ENCODE measurements at regions not wholly inside any gene's neighbourhood (a gene's known extent, or its start where the extent isn't known, plus 50 kb on each side); places are given as distances from the start of the nearest gene placed in this dataset.

DNA sequence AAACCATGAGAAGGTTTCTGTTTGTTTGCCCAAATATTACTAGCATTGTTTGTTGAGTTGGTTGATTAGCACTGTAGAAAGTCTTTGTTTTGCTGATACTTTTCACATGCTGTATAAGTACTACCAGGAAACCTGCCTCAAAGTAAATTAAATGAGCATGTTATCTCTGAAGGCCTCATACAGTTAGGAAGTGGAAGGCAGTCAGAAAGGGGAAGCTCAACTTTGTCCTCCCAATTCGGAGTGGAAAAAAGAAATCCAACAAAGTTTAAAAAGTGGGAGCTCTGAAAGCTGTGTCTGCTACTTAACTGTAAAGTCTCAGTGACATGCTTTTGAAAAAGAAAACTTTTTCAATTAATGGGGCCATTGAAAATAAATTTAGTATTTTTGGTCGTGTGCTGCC is 188.3 kb upstream of the BLID start:
- H3K4me3 Mint-ChIP-seq, result no peak overlapping the region
- CTCF ChIA-PET, result interaction anchor here (1.4 kb wide), 1 partner anchor 10 kb away, joined by 3 read pairs; no protein-coding TSS in a partner anchor
- no peak overlapping the region for H3K27ac Mint-ChIP-seq
- peaks cover 11% of the 10 kb centered on the region for H3K9me3 Mint-ChIP-seq
- ATAC-seq, result no peak
- TF ChIP-seq MXD4 (CRISPR knock-in tag; IDR thresholded peaks at IDR 0.05; ENCODE audit: borderline replicate concordance), result no peak
- no peak for TF ChIP-seq EMX1 (CRISPR knock-in tag; IDR thresholded peaks at IDR 0.05)
- TF ChIP-seq, protein P1, sequence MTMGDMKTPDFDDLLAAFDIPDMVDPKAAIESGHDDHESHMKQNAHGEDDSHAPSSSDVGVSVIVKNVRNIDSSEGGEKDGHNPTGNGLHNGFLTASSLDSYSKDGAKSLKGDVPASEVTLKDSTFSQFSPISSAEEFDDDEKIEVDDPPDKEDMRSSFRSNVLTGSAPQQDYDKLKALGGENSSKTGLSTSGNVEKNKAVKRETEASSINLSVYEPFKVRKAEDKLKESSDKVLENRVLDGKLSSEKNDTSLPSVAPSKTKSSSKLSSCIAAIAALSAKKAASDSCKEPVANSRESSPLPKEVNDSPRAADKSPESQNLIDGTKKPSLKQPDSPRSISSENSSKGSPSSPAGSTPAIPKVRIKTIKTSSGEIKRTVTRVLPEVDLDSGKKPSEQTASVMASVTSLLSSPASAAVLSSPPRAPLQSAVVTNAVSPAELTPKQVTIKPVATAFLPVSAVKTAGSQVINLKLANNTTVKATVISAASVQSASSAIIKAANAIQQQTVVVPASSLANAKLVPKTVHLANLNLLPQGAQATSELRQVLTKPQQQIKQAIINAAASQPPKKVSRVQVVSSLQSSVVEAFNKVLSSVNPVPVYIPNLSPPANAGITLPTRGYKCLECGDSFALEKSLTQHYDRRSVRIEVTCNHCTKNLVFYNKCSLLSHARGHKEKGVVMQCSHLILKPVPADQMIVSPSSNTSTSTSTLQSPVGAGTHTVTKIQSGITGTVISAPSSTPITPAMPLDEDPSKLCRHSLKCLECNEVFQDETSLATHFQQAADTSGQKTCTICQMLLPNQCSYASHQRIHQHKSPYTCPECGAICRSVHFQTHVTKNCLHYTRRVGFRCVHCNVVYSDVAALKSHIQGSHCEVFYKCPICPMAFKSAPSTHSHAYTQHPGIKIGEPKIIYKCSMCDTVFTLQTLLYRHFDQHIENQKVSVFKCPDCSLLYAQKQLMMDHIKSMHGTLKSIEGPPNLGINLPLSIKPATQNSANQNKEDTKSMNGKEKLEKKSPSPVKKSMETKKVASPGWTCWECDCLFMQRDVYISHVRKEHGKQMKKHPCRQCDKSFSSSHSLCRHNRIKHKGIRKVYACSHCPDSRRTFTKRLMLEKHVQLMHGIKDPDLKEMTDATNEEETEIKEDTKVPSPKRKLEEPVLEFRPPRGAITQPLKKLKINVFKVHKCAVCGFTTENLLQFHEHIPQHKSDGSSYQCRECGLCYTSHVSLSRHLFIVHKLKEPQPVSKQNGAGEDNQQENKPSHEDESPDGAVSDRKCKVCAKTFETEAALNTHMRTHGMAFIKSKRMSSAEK (CRISPR knock-in tag; IDR thresholded peaks at IDR 0.05; ENCODE audit: borderline replicate concordance), result no peak
- TF ChIP-seq ETV6 (CRISPR knock-in tag; IDR thresholded peaks at IDR 0.05), result no peak
- TF ChIP-seq JAZF1 (CRISPR knock-in tag; IDR thresholded peaks at IDR 0.05), result no peak
- no peak for TF ChIP-seq PRRX2 (CRISPR knock-in tag; IDR thresholded peaks at IDR 0.05)
- peaks cover 58% of the 10 kb centered on the region for H3K4me1 Mint-ChIP-seq
- POLR2A ChIA-PET, result no interaction called here
- DNase-seq (ENCODE audit: low spot score), result no peak
- peaks cover 15% of the 10 kb centered on the region for H3K27me3 Mint-ChIP-seq (ENCODE audit: low read depth)
- H3K36me3 Mint-ChIP-seq, result peaks cover 9% of the 10 kb centered on the region

DNA sequence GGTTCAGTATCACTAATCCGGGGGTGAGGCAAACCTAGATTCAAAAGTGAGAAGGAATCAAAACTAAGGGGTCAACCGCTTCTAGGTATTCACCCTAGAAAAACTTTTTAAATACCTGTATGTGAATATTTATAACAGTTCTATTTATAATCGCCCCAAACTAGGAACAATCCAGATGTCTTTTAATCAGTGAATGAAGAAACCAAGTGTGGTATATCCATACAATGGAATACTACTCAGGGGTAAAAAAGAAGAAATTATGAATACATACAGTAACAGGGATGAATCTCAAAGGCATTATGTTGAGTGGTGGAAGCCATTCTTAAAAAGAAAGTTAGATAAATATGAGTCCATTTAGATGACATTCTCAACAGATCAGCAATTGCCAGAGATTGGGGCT is 178.0 kb upstream of the BLID start:
- DNase-seq (ENCODE audit: low spot score), result no peak
- Mint-ChIP-seq H3K9me3 (peaks cover 28% of the 10 kb centered on the region), H3K36me3 (peaks cover 18% of the 10 kb centered on the region), H3K4me1 (no peaks in the 10 kb centered on the region), H3K27ac (no peak overlapping the region), H3K4me3 (no peak overlapping the region), H3K27me3 (ENCODE audit: low read depth) (no peaks in the 10 kb centered on the region; the same call in 1 of the 2 replicates)
- CTCF ChIA-PET, result interaction anchor here (0.6 to 3.2 kb wide), 9 partner anchors 10 to 211 kb away, joined by 3 to 34 read pairs (median 3); no protein-coding TSS in a partner anchor
- ATAC-seq, result no peak
- POLR2A ChIA-PET, result no interaction called here
- TF ChIP-seq MYBL2 (CRISPR knock-in tag; IDR thresholded peaks at IDR 0.05), result no peak
- TF ChIP-seq, protein P2, sequence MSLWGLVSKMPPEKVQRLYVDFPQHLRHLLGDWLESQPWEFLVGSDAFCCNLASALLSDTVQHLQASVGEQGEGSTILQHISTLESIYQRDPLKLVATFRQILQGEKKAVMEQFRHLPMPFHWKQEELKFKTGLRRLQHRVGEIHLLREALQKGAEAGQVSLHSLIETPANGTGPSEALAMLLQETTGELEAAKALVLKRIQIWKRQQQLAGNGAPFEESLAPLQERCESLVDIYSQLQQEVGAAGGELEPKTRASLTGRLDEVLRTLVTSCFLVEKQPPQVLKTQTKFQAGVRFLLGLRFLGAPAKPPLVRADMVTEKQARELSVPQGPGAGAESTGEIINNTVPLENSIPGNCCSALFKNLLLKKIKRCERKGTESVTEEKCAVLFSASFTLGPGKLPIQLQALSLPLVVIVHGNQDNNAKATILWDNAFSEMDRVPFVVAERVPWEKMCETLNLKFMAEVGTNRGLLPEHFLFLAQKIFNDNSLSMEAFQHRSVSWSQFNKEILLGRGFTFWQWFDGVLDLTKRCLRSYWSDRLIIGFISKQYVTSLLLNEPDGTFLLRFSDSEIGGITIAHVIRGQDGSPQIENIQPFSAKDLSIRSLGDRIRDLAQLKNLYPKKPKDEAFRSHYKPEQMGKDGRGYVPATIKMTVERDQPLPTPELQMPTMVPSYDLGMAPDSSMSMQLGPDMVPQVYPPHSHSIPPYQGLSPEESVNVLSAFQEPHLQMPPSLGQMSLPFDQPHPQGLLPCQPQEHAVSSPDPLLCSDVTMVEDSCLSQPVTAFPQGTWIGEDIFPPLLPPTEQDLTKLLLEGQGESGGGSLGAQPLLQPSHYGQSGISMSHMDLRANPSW (CRISPR knock-in tag; conservative IDR thresholded peaks at IDR 0.05; ENCODE audit: low read depth), result no peak
- TF ChIP-seq RORB (CRISPR knock-in tag; IDR thresholded peaks at IDR 0.05), result no peak
- no peak for TF ChIP-seq KAT7 (CRISPR knock-in tag; IDR thresholded peaks at IDR 0.05; ENCODE audit: borderline replicate concordance)
- no peak for TF ChIP-seq ETV6 (CRISPR knock-in tag; IDR thresholded peaks at IDR 0.05)

DNA sequence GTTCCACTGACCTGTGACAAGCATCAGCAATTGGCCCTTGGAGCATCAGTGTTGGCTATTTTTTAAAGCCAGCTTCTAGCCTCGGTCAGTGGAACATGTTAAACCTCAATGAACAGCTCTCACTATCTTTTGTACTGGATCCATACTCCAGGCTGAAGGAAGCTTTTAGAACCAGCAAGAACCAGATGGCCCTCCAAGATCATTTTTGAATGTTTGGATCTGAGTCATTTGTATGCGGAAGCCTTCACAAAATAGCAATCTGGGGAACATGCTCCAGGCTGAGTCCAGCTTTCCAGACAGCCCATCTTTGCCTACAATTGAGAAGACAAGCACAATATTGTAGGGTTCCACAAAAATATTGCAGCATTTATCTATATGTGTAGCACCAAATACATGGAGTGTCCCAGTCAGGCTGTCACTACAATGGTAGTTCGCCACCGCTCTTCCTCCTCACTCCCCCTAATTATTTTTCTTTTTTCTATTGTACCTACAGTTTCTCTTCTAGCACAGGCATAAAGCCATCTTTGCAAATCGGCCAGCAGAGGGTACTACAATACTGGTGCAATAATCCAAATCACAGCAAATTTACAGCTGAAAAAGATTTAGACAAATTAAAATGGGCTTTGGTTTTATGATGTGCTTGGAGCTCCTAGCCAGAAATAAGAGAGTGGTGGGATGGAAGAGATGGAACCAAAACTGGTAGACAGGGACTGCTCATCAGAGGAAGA is 177.4 kb upstream of the BLID start:
- H3K27me3 Mint-ChIP-seq (ENCODE audit: low read depth), result no peaks in the 10 kb centered on the region
- DNase-seq (ENCODE audit: low spot score), result no peak
- H3K27ac Mint-ChIP-seq, result no peak overlapping the region
- POLR2A ChIA-PET, result no interaction called here
- CTCF ChIA-PET, result interaction anchor here (0.6 to 3.2 kb wide), 9 partner anchors 9 to 212 kb away, joined by 3 to 34 read pairs (median 3); no protein-coding TSS in a partner anchor
- no peaks in the 10 kb centered on the region for H3K4me1 Mint-ChIP-seq
- peaks cover 12% of the 10 kb centered on the region for H3K36me3 Mint-ChIP-seq
- TF ChIP-seq, protein P3, sequence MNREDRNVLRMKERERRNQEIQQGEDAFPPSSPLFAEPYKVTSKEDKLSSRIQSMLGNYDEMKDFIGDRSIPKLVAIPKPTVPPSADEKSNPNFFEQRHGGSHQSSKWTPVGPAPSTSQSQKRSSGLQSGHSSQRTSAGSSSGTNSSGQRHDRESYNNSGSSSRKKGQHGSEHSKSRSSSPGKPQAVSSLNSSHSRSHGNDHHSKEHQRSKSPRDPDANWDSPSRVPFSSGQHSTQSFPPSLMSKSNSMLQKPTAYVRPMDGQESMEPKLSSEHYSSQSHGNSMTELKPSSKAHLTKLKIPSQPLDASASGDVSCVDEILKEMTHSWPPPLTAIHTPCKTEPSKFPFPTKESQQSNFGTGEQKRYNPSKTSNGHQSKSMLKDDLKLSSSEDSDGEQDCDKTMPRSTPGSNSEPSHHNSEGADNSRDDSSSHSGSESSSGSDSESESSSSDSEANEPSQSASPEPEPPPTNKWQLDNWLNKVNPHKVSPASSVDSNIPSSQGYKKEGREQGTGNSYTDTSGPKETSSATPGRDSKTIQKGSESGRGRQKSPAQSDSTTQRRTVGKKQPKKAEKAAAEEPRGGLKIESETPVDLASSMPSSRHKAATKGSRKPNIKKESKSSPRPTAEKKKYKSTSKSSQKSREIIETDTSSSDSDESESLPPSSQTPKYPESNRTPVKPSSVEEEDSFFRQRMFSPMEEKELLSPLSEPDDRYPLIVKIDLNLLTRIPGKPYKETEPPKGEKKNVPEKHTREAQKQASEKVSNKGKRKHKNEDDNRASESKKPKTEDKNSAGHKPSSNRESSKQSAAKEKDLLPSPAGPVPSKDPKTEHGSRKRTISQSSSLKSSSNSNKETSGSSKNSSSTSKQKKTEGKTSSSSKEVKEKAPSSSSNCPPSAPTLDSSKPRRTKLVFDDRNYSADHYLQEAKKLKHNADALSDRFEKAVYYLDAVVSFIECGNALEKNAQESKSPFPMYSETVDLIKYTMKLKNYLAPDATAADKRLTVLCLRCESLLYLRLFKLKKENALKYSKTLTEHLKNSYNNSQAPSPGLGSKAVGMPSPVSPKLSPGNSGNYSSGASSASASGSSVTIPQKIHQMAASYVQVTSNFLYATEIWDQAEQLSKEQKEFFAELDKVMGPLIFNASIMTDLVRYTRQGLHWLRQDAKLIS (CRISPR knock-in tag; IDR thresholded peaks at IDR 0.05; ENCODE audit: borderline replicate concordance), result no peak
- TF ChIP-seq NR1H2 (CRISPR knock-in tag; IDR thresholded peaks at IDR 0.05), result no peak
- TF ChIP-seq ATF1 (CRISPR knock-in tag; IDR thresholded peaks at IDR 0.05), result no peak
- TF ChIP-seq NFATC4 (CRISPR knock-in tag; IDR thresholded peaks at IDR 0.05), result no peak
- TF ChIP-seq ESRRA (CRISPR knock-in tag; IDR thresholded peaks at IDR 0.05; ENCODE audit: borderline replicate concordance), result no peak
- TF ChIP-seq IRF2 (CRISPR knock-in tag; IDR thresholded peaks at IDR 0.05; ENCODE audit: borderline replicate concordance, low read depth), result no peak
- ATAC-seq, result no peak
- H3K4me3 Mint-ChIP-seq, result no peak overlapping the region
- peaks cover 22% of the 10 kb centered on the region for H3K9me3 Mint-ChIP-seq

Data from WTC11 (cell line).